ENCODE measurements at regions not wholly inside any gene's neighbourhood (a gene's known extent, or its start where the extent isn't known, plus 50 kb on each side); places are given as distances from the start of the nearest gene placed in this dataset.

GRCh38 chr11:127224276-127224675 lies 223.7 kb upstream of the KIRREL3 start (continued):
- TF ChIP-seq ZNF687 (IDR thresholded peaks at IDR 0.05) (no peak), BMI1 (IDR thresholded peaks at IDR 0.05; ENCODE audit: borderline replicate concordance) (no peak), DPF2 (IDR thresholded peaks at IDR 0.05) (no peak), CHD2 (IDR thresholded peaks at IDR 0.05; ENCODE audit: borderline replicate concordance, low read depth, low read length) (no peak), E2F8 (IDR thresholded peaks at IDR 0.05; ENCODE audit: low read depth, partially characterized antibody) (no peak), ZNF622 (IDR thresholded peaks at IDR 0.05) (no peak), NFXL1 (IDR thresholded peaks at IDR 0.05; ENCODE audit: borderline replicate concordance) (no peak)

GRCh38 chr11:127223633-127224032 lies 223.1 kb upstream of the KIRREL3 start:
- no TSS peak for BruUV-seq (replicated peaks)
- Histone ChIP-seq H2AFZ (ENCODE audit: control insufficient read depth, low read depth, low read length) (no peak overlapping the region), H3K4me1 (ENCODE audit: control insufficient read depth, insufficient read depth, low read length) (no peaks in the 10 kb centered on the region), H3K9me3 (replicated peaks; ENCODE audit: control insufficient read depth, insufficient read depth, low read length) (no peaks in the 10 kb centered on the region), H4K20me1 (ENCODE audit: control insufficient read depth, insufficient read depth) (no peaks in the 10 kb centered on the region), H3K27ac (ENCODE audit: control insufficient read depth, insufficient read depth) (no peak overlapping the region), H3K4me2 (ENCODE audit: control insufficient read depth, insufficient read depth) (no peak overlapping the region), H3K9ac (ENCODE audit: control insufficient read depth, insufficient read depth, low read length) (no peak overlapping the region), H3K4me3 (no peak overlapping the region), H3K27me3 (replicated peaks in 1 of 2; ENCODE audit: control insufficient read depth in 2 of 2, insufficient read depth in 2 of 2, low read length in 1 of 2) (no peaks in the 10 kb centered on the region), H3K79me2 (ENCODE audit: control insufficient read depth, insufficient read depth, low read length) (no peaks in the 10 kb centered on the region), H3K36me3 (ENCODE audit: control insufficient read depth in 2 of 2, insufficient read depth in 2 of 2, low read length in 1 of 2) (no peaks in the 10 kb centered on the region)
- in situ Hi-C loops (cut with MboI) (no loop called here), intact Hi-C loops (cut with micrococcal nuclease; ENCODE audit: unreplicated experiment) (no loop called here)
- FAIRE-seq = no peak
- ChIA-PET RAD21 (ENCODE audit: unreplicated experiment) (no interaction called here), CTCF (no interaction called here), SMC1A (ENCODE audit: uncharacterized antibody, unreplicated experiment) (no interaction called here), POLR2A (no interaction called here)
- ATAC-seq = no peak
- WGBS (ENCODE audit: insufficient coverage, insufficient replicate concordance, low lambda C conversion rate, missing lambda C conversion rate) = 38% methylated on average over 5 of the region's 5 CpGs
- DNase-seq (ENCODE audit: low read depth, low spot score) = no peak
- no peak for TF ChIP-seq SREBF1 (IDR thresholded peaks at IDR 0.05; ENCODE audit: low read length)
- TF ChIP-seq ZNF384 (IDR thresholded peaks at IDR 0.05; ENCODE audit: borderline replicate concordance, low read depth, low read length) = no peak
- TF ChIP-seq SPI1 (IDR thresholded peaks at IDR 0.05; ENCODE audit: borderline replicate concordance, insufficient read depth, low read depth, low read length) = no peak
- no peak for TF ChIP-seq HDGF (IDR thresholded peaks at IDR 0.05)
- no peak for TF ChIP-seq ZZZ3 (IDR thresholded peaks at IDR 0.05; ENCODE audit: control insufficient read depth, insufficient read length, low read depth)
- TF ChIP-seq SIX5 (IDR thresholded peaks at IDR 0.05; ENCODE audit: low read depth, low read length, severe bottlenecking) = no peak
- TF ChIP-seq NFYA (IDR thresholded peaks at IDR 0.05; ENCODE audit: borderline replicate concordance, low read depth, low read length) = no peak
- no peak for TF ChIP-seq TCF12 (IDR thresholded peaks at IDR 0.05; ENCODE audit: low read depth, low read length)
- no peak for TF ChIP-seq SIN3A (IDR thresholded peaks at IDR 0.05; ENCODE audit: low read depth, low read length)
- no peak for TF ChIP-seq RB1 (IDR thresholded peaks at IDR 0.05; ENCODE audit: borderline replicate concordance)
- TF ChIP-seq IRF5 (IDR thresholded peaks at IDR 0.05; ENCODE audit: borderline replicate concordance) = no peak

All from GM12878 (cell line).